Hematopoietic multipotent progenitor cell treated with erythropoietin and hydrocortisone succinate and interleukin-3 and kit ligand, for 4 days (in vitro differentiated cells): ENCODE measurements at regions not wholly inside any gene's neighbourhood (a gene's known extent, or its start where the extent isn't known, plus 50 kb on each side); places are given as distances from the start of the nearest gene placed in this dataset.
"Not testable (repeated sequence)": the region's sequence is repeated elsewhere in the genome, so short reads cannot be mapped to it uniquely, and the experiment has no call there.

Experiments
- DNase-seq: peaks from one replicate; pipeline ENCODE4 v3.0.0-alpha.2; 2015

- no peak for DNase-seq
These were observed 97.1 kb downstream of the PLPPR4 start for GRCh38 chr1:99361406-99361805.

GRCh38 chr1:99363531-99363930 lies 99.2 kb downstream of the PLPPR4 start:
- no peak for DNase-seq

GRCh38 chr1:99365141-99365540 lies 100.8 kb downstream of the PLPPR4 start:
- DNase-seq = no peak

- no peak for DNase-seq
These were observed 101.3 kb downstream of the PLPPR4 start for GRCh38 chr1:99365545-99365944.

- no peak for DNase-seq
These were observed 104.9 kb downstream of the PLPPR4 start for GRCh38 chr1:99369154-99369553.

- no peak for DNase-seq
These were observed 106.2 kb downstream of the PLPPR4 start for GRCh38 chr1:99370476-99370875.

- DNase-seq = no peak
These were observed 107.1 kb downstream of the PLPPR4 start for GRCh38 chr1:99371413-99371812.

GRCh38 chr1:99374109-99374508 lies 109.8 kb downstream of the PLPPR4 start:
- peak; percentile 38 for DNase-seq

- not testable (repeated sequence) for DNase-seq
These were observed 110.4 kb downstream of the PLPPR4 start for GRCh38 chr1:99374693-99375092.

- no peak for DNase-seq
These were observed 119.7 kb downstream of the PLPPR4 start for GRCh38 chr1:99384021-99384420.

GRCh38 chr1:99385852-99386251 lies 121.6 kb downstream of the PLPPR4 start:
- no peak for DNase-seq

- DNase-seq = no peak
These were observed 132.1 kb downstream of the PLPPR4 start for GRCh38 chr1:99396389-99396788.

- no peak for DNase-seq
These were observed 132.7 kb downstream of the PLPPR4 start for GRCh38 chr1:99397029-99397428.

- DNase-seq = no peak
These were observed 133.6 kb downstream of the PLPPR4 start for GRCh38 chr1:99397863-99398262.

- DNase-seq = not testable (repeated sequence)
These were observed 137.3 kb downstream of the PLPPR4 start for GRCh38 chr1:99401556-99401955.

- not testable (repeated sequence) for DNase-seq
These were observed 140.1 kb downstream of the PLPPR4 start for GRCh38 chr1:99404399-99404798.

GRCh38 chr1:99405325-99405724 lies 141.0 kb downstream of the PLPPR4 start:
- DNase-seq = not testable (repeated sequence)

GRCh38 chr1:99407018-99407417 lies 142.7 kb downstream of the PLPPR4 start:
- DNase-seq = no peak

- DNase-seq = no peak
These were observed 159.8 kb downstream of the PLPPR4 start for GRCh38 chr1:99424087-99424486.

- no peak for DNase-seq
These were observed 165.5 kb downstream of the PLPPR4 start for GRCh38 chr1:99429754-99430153.

- DNase-seq = no peak
These were observed 174.5 kb downstream of the PLPPR4 start for GRCh38 chr1:99438656-99439230.

GRCh38 chr1:99439433-99440075 lies 175.3 kb downstream of the PLPPR4 start:
- no peak for DNase-seq

- DNase-seq = peak; percentile 4
These were observed 177.2 kb downstream of the PLPPR4 start for GRCh38 chr1:99441299-99442095.
